SKM-1 treated with dmso at 0.1 percent for 144 hours (cell line): ENCODE measurements at regions not wholly inside any gene's neighbourhood (a gene's known extent, or its start where the extent isn't known, plus 50 kb on each side); places are given as distances from the start of the nearest gene placed in this dataset.

Source experiments
- DNase-seq: peaks from one replicate; lab custom pipeline; 2025; ENCODE audit not compliant: unreplicated experiment; lab: John Stamatoyannopoulos, UW

- no peak for DNase-seq
Measured at GRCh38 chr4:84441758-84442377, 57.2 kb downstream of the NKX6-1 start.

- no peak for DNase-seq
Measured at GRCh38 chr4:84439996-84440395, 59.1 kb downstream of the NKX6-1 start.

GRCh38 chr4:84436812-84437211 is 62.3 kb downstream of the NKX6-1 start:
- DNase-seq = no peak

- no peak for DNase-seq
Measured at GRCh38 chr4:84434344-84434743, 64.7 kb downstream of the NKX6-1 start.

- DNase-seq = no peak
Measured at GRCh38 chr4:84433633-84434222, 65.4 kb downstream of the NKX6-1 start.

GRCh38 chr4:84432713-84433112 is 66.4 kb downstream of the NKX6-1 start:
- no peak for DNase-seq

GRCh38 chr4:84420608-84421007 is 78.5 kb downstream of the NKX6-1 start:
- DNase-seq = no peak

GRCh38 chr4:84419201-84419600 is 79.9 kb downstream of the NKX6-1 start:
- DNase-seq = no peak

GRCh38 chr4:84417997-84418709 is 80.9 kb downstream of the NKX6-1 start:
- DNase-seq = no peak

- no peak for DNase-seq
Measured at GRCh38 chr4:84413976-84414375, 85.1 kb downstream of the NKX6-1 start.

- no peak for DNase-seq
Measured at GRCh38 chr4:84413480-84413879, 85.6 kb downstream of the NKX6-1 start.

GRCh38 chr4:84412062-84412461 is 87.0 kb downstream of the NKX6-1 start:
- DNase-seq = no peak

- DNase-seq = no peak
Measured at GRCh38 chr4:84407554-84408407, 91.3 kb downstream of the NKX6-1 start.

GRCh38 chr4:84403656-84404055 is 95.4 kb downstream of the NKX6-1 start:
- peak; percentile 13 for DNase-seq

GRCh38 chr4:84401701-84402306 is 97.3 kb downstream of the NKX6-1 start:
- no peak for DNase-seq

GRCh38 chr4:84394386-84394785 is 104.7 kb downstream of the NKX6-1 start:
- DNase-seq = no peak

- no peak for DNase-seq
Measured at GRCh38 chr4:84392951-84393590, 106.0 kb downstream of the NKX6-1 start.

- DNase-seq = no peak
Measured at GRCh38 chr4:84389406-84389805, 109.7 kb downstream of the NKX6-1 start.

- DNase-seq = no peak
Measured at GRCh38 chr4:84385203-84385602, 113.9 kb downstream of the NKX6-1 start.

- DNase-seq = no peak
Measured at GRCh38 chr4:84384801-84385200, 114.3 kb downstream of the NKX6-1 start.

- peak; percentile 79 for DNase-seq
Measured at GRCh38 chr4:84381759-84382158, 117.3 kb downstream of the NKX6-1 start.
